K562 (cell line): ENCODE measurements at regions not wholly inside any gene's neighbourhood (a gene's known extent, or its start where the extent isn't known, plus 50 kb on each side); places are given as distances from the start of the nearest gene placed in this dataset.

Source experiments
- ESRRB ChIP-seq: fragments of 250-450 bp; sonication (Bioruptor Pico); IDR thresholded peaks from 2 replicates; pipeline ENCODE4 v1.5.0; 2020; ENCODE audit warnings: mild to moderate bottlenecking, moderate library complexity, borderline replicate concordance
- GATA2 ChIP-seq: sonication (generic); formaldehyde crosslinking; IDR thresholded peaks from 2 replicates; pipeline ENCODE4 v1.4.0; 2020; ENCODE audit warnings: mild to moderate bottlenecking, missing genetic modification reagents
- GTF2F1 ChIP-seq: IDR thresholded peaks from 2 replicates; pipeline ENCODE4 v1.6.1; 2011; ENCODE audit warnings: low read depth, low read length, improper control_type of control experiment
- HNRNPLL ChIP-seq: fragments of 200-400 bp; formaldehyde crosslinking; IDR thresholded peaks from 2 replicates; pipeline ENCODE4 v1.6.1; 2017; ENCODE audit warnings: low read length, low read depth, mild to moderate bottlenecking; ENCODE audit not compliant: poor library complexity, severe bottlenecking
- MXI1 ChIP-seq: IDR thresholded peaks from 2 replicates; pipeline ENCODE4 v1.6.1; 2011; ENCODE audit warnings: low read depth, mild to moderate bottlenecking, improper control_type of control experiment, low read length
- NCOR1 ChIP-seq: fragments of 450-650 bp; IDR thresholded peaks from 2 replicates; pipeline ENCODE4 v1.6.1; 2016; ENCODE audit warnings: mild to moderate bottlenecking, moderate library complexity
- SRF ChIP-seq, 2 experiments: fragments of 250-450, 450-650 bp in 1 of 2; sonication (Bioruptor Pico) in 1 of 2; sonication (generic) in 1 of 2; formaldehyde crosslinking; IDR thresholded peaks; 2 replicates each; pipeline versions ENCODE4 v1.5.0 to v1.5.1; 2020 to 2022; ENCODE audit warnings: mild to moderate bottlenecking in 1 of 2, missing genetic modification reagents in 1 of 2
- TAF9B ChIP-seq: fragments of 450-650 bp; IDR thresholded peaks from 2 replicates; pipeline ENCODE4 v1.6.1; 2018; ENCODE audit warnings: mild to moderate bottlenecking; ENCODE audit not compliant: partially characterized antibody
- TSHZ1 ChIP-seq: fragments of 250-450 bp; sonication (Bioruptor Pico); IDR thresholded peaks from 2 replicates; pipeline ENCODE4 v1.4.0; 2020; ENCODE audit warnings: mild to moderate bottlenecking, moderate library complexity
- ZNF197 ChIP-seq: fragments of 200-800 bp; sonication (Bioruptor generic); IDR thresholded peaks from 2 replicates; pipeline ENCODE4 v1.6.1; 2016; ENCODE audit warnings: low read depth, missing genetic modification characterization, missing compliant biosample characterization
- ZNF57 ChIP-seq: fragments of 450-650 bp; formaldehyde crosslinking; IDR thresholded peaks from 2 replicates; pipeline ENCODE4 v1.4.0; 2020; ENCODE audit warnings: mild to moderate bottlenecking, moderate library complexity
- TF ChIP-seq, protein P1 (sequence below): fragments of 200-800 bp; sonication (Bioruptor generic); IDR thresholded peaks from 2 replicates; pipeline ENCODE4 v1.6.1; 2017; ENCODE audit warnings: missing genetic modification characterization, missing compliant biosample characterization
- TF ChIP-seq, protein P2 (sequence below): fragments of 250-450 bp; sonication (Bioruptor Pico); IDR thresholded peaks from 2 replicates; pipeline ENCODE4 v1.4.0; 2020; ENCODE audit warnings: mild to moderate bottlenecking, moderate library complexity, borderline replicate concordance
- TF ChIP-seq, protein P3 (sequence below), 2 experiments: fragments of 150-350 bp in 1 of 2; IDR thresholded peaks; 2 replicates each; pipeline ENCODE4 v1.6.1; 2012 to 2016; ENCODE audit warnings: low read depth in 2 of 2, low read length in 2 of 2, mild to moderate bottlenecking in 1 of 2, moderate library complexity in 1 of 2

DNA sequence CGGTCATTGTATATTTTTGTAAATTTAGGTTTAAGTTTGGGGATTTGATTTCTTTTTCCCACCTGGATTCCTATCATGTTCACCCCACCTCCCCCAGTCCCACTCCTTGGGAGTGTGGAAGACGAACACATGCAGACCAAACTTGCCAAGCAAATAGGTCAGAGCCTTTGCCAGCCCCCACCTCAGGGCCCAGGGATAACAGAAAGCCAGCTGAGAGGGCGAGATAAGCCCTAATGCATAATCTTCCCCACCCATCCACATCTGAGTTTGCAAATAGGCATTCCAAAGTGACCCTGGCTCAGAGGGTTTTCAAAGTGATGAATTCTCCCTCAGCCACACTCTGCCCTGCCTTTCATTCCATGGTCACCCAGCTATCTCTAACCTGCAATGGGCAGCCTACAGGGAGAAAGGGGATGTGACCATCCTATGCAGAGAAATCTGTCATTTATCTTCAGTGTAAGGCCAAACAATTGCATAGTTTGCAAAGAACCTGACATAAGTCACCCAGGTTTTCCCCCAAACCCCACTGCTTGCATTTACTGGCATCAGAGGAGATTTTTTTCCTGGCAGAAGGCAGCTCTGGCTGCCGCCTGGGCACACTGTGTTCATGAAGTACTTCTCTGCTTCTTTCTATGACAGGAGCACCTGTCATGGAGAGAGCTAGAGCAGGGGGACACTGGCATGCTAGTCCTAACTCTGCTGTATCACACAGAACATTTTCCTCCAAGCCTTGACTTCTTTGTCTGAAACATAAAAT lies 69.0 kb upstream of the NFIA start (continued):
- TF ChIP-seq, protein P1, sequence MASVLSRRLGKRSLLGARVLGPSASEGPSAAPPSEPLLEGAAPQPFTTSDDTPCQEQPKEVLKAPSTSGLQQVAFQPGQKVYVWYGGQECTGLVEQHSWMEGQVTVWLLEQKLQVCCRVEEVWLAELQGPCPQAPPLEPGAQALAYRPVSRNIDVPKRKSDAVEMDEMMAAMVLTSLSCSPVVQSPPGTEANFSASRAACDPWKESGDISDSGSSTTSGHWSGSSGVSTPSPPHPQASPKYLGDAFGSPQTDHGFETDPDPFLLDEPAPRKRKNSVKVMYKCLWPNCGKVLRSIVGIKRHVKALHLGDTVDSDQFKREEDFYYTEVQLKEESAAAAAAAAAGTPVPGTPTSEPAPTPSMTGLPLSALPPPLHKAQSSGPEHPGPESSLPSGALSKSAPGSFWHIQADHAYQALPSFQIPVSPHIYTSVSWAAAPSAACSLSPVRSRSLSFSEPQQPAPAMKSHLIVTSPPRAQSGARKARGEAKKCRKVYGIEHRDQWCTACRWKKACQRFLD (CRISPR knock-in tag): peak; percentile 93
- peak; percentile 99 for TF ChIP-seq GATA2 (CRISPR knock-in tag)
- TF ChIP-seq GTF2F1: no peak
- peak; percentile 98 for TF ChIP-seq NCOR1
- no peak for TF ChIP-seq ESRRB (CRISPR knock-in tag)
- peak; percentile 66; the same call in 1 of the 2 replicates for TF ChIP-seq MXI1
- TF ChIP-seq ZNF57 (CRISPR knock-in tag): no peak
- peak in 1 of 2 experiments; percentile 37; a peak in 1 of 4 replicates for TF ChIP-seq SRF (CRISPR knock-in tag; IDR thresholded peaks at IDR 0.05)
- TF ChIP-seq, protein P2, sequence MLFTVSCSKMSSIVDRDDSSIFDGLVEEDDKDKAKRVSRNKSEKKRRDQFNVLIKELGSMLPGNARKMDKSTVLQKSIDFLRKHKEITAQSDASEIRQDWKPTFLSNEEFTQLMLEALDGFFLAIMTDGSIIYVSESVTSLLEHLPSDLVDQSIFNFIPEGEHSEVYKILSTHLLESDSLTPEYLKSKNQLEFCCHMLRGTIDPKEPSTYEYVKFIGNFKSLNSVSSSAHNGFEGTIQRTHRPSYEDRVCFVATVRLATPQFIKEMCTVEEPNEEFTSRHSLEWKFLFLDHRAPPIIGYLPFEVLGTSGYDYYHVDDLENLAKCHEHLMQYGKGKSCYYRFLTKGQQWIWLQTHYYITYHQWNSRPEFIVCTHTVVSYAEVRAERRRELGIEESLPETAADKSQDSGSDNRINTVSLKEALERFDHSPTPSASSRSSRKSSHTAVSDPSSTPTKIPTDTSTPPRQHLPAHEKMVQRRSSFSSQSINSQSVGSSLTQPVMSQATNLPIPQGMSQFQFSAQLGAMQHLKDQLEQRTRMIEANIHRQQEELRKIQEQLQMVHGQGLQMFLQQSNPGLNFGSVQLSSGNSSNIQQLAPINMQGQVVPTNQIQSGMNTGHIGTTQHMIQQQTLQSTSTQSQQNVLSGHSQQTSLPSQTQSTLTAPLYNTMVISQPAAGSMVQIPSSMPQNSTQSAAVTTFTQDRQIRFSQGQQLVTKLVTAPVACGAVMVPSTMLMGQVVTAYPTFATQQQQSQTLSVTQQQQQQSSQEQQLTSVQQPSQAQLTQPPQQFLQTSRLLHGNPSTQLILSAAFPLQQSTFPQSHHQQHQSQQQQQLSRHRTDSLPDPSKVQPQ (CRISPR knock-in tag): no peak
- TF ChIP-seq, protein P3, sequence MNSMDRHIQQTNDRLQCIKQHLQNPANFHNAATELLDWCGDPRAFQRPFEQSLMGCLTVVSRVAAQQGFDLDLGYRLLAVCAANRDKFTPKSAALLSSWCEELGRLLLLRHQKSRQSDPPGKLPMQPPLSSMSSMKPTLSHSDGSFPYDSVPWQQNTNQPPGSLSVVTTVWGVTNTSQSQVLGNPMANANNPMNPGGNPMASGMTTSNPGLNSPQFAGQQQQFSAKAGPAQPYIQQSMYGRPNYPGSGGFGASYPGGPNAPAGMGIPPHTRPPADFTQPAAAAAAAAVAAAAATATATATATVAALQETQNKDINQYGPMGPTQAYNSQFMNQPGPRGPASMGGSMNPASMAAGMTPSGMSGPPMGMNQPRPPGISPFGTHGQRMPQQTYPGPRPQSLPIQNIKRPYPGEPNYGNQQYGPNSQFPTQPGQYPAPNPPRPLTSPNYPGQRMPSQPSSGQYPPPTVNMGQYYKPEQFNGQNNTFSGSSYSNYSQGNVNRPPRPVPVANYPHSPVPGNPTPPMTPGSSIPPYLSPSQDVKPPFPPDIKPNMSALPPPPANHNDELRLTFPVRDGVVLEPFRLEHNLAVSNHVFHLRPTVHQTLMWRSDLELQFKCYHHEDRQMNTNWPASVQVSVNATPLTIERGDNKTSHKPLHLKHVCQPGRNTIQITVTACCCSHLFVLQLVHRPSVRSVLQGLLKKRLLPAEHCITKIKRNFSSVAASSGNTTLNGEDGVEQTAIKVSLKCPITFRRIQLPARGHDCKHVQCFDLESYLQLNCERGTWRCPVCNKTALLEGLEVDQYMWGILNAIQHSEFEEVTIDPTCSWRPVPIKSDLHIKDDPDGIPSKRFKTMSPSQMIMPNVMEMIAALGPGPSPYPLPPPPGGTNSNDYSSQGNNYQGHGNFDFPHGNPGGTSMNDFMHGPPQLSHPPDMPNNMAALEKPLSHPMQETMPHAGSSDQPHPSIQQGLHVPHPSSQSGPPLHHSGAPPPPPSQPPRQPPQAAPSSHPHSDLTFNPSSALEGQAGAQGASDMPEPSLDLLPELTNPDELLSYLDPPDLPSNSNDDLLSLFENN (IDR thresholded peaks at IDR 0.05; ENCODE audit: low read depth in 2 of 2, low read length in 2 of 2): peak; percentile 86 to 97
- TF ChIP-seq TSHZ1 (CRISPR knock-in tag): no peak
- TF ChIP-seq ZNF197 (CRISPR knock-in tag): peak; percentile 77
- peak; percentile 64 for TF ChIP-seq TAF9B
- TF ChIP-seq HNRNPLL: no peak
